PC-9 (cell line): ENCODE measurements at regions not wholly inside any gene's neighbourhood (a gene's known extent, or its start where the extent isn't known, plus 50 kb on each side); places are given as distances from the start of the nearest gene placed in this dataset.

Source experiments
- BruUV-seq: library from RNA; stranded (reverse); fragments of 400-500 nt; replicated peaks from 2 replicates; lab custom pipeline; 2021; lab: Mats Ljungman, UMichigan
- CTCF ChIA-PET: fragments of 300-600 bp; sonication (Branson Sonifier 250); formaldehyde crosslinking; loops from one replicate; lab custom pipeline; 2022; ENCODE audit warnings: antibody characterized with exemption; lab: Charles Lee
- POLR2A ChIA-PET: fragments of 300-600 bp; sonication (Branson Sonifier 250); formaldehyde crosslinking; loops from one replicate; lab custom pipeline; 2022; ENCODE audit warnings: antibody characterized with exemption; ENCODE audit not compliant: unreplicated experiment; lab: Charles Lee
- DNase-seq, 2 experiments: peaks; one replicate each; pipeline versions ENCODE4 v3.0.0 to v3.0.0-alpha.2; 2015 to 2022; ENCODE audit warnings: mixed read lengths in 1 of 2
- H2AFZ ChIP-seq: fragments of 200-600 bp; sonication (generic); 2 replicates; pipeline ENCODE4 v1.8.1; 2017; ENCODE audit warnings: antibody characterized with exemption
- H3F3A ChIP-seq: fragments of 200-600 bp; sonication (generic); 2 replicates; pipeline ENCODE4 v1.8.1; 2017; ENCODE audit warnings: antibody characterized with exemption, mild to moderate bottlenecking, low read depth; ENCODE audit not compliant: insufficient read depth
- H3K27ac ChIP-seq: fragments of 200-600 bp; sonication (generic); 2 replicates; pipeline ENCODE4 v1.6.1; 2016; ENCODE audit warnings: mixed run types
- H3K27me3 ChIP-seq: fragments of 200-600 bp; sonication (generic); 2 replicates; pipeline ENCODE4 v1.6.1; 2016; ENCODE audit warnings: low read depth, mixed run types; ENCODE audit not compliant: insufficient read depth
- H3K36me3 ChIP-seq: fragments of 200-600 bp; sonication (generic); 2 replicates; pipeline ENCODE4 v1.6.1; 2016; ENCODE audit warnings: low read depth, mixed run types
- H3K4me1 ChIP-seq: fragments of 200-600 bp; sonication (generic); replicated peaks from 2 replicates; pipeline ENCODE4 v1.6.1; 2016; ENCODE audit warnings: mixed run types; ENCODE audit not compliant: insufficient read depth
- H3K4me2 ChIP-seq: fragments of 200-600 bp; sonication (generic); 2 replicates; pipeline ENCODE4 v1.6.1; 2017; ENCODE audit warnings: mixed run types
- H3K4me3 ChIP-seq: fragments of 200-600 bp; sonication (generic); 2 replicates; pipeline ENCODE4 v1.6.1; 2016; ENCODE audit warnings: mixed run types
- H3K79me2 ChIP-seq: fragments of 200-600 bp; sonication (generic); 2 replicates; pipeline ENCODE4 v1.6.1; 2017; ENCODE audit warnings: low read depth, mixed run types
- H3K9me2 ChIP-seq: fragments of 200-600 bp; sonication (generic); 2 replicates; pipeline ENCODE4 v1.8.1; 2017; ENCODE audit warnings: mild to moderate bottlenecking; ENCODE audit not compliant: insufficient read depth
- H3K9me3 ChIP-seq: fragments of 200-600 bp; sonication (generic); 2 replicates; pipeline ENCODE4 v1.8.1; 2016; ENCODE audit warnings: low read depth; ENCODE audit not compliant: insufficient read depth
- H4K20me1 ChIP-seq: fragments of 200-600 bp; sonication (generic); 2 replicates; pipeline ENCODE4 v1.8.1; 2017; ENCODE audit not compliant: insufficient read depth
- CTCF ChIP-seq: fragments of 200-600 bp; sonication (generic); conservative IDR thresholded peaks from 2 replicates; pipeline ENCODE4 v1.6.1; 2017; ENCODE audit warnings: mixed run types, antibody characterized with exemption, mild to moderate bottlenecking, moderate library complexity
- EZH2 ChIP-seq: fragments of 200-600 bp; sonication (generic); IDR thresholded peaks from 2 replicates; pipeline ENCODE4 v1.8.0; 2017; ENCODE audit warnings: antibody characterized with exemption, low read depth
- intact Hi-C: fragments of 100-400 bp; cut with micrococcal nuclease; formaldehyde crosslinking; loops from one replicate; pipeline ENCODE4 v1.10.0; 2022; ENCODE audit not compliant: unreplicated experiment

GRCh38 chr3:28846971-28847478, 433.8 kb upstream of the RBMS3 start:
- DNase-seq = no peak
- Histone ChIP-seq H3K4me1 (no peaks in the 10 kb centered on the region), H3K4me2 (no peak overlapping the region), H3K27ac (no peak overlapping the region), H3K36me3 (no peaks in the 10 kb centered on the region), H2AFZ (no peak overlapping the region), H3K9me3 (no peaks in the 10 kb centered on the region), H3K79me2 (no peaks in the 10 kb centered on the region), H3K9me2 (no peaks in the 10 kb centered on the region), H3F3A (no peaks in the 10 kb centered on the region), H3K27me3 (no peaks in the 10 kb centered on the region), H3K4me3 (no peak overlapping the region), H4K20me1 (no peaks in the 10 kb centered on the region)
- POLR2A ChIA-PET = no interaction called here
- TF ChIP-seq CTCF (no peak), EZH2 (no peak)
- BruUV-seq = no TSS peak
- CTCF ChIA-PET = no interaction called here
- intact Hi-C loops = no loop called here

- BruUV-seq = no TSS peak
- no peaks in the 10 kb centered on the region for H3K27me3 ChIP-seq
These were observed 433.1 kb upstream of the RBMS3 start for GRCh38 chr3:28847736-28848135.

GRCh38 chr3:28850186-28850585, 430.7 kb upstream of the RBMS3 start:
- intact Hi-C loops = no loop called here
- TF ChIP-seq EZH2 (no peak), CTCF (no peak)
- no TSS peak for BruUV-seq
- Histone ChIP-seq H3K4me1 (no peaks in the 10 kb centered on the region), H3K9me3 (no peaks in the 10 kb centered on the region), H3F3A (no peaks in the 10 kb centered on the region), H3K9me2 (no peaks in the 10 kb centered on the region), H3K36me3 (no peaks in the 10 kb centered on the region), H3K4me3 (no peak overlapping the region), H2AFZ (no peak overlapping the region), H3K27me3 (no peaks in the 10 kb centered on the region), H3K79me2 (no peaks in the 10 kb centered on the region), H4K20me1 (no peaks in the 10 kb centered on the region), H3K27ac (no peak overlapping the region), H3K4me2 (no peak overlapping the region)
- ChIA-PET POLR2A (no interaction called here), CTCF (no interaction called here)
- no peak for DNase-seq

More at GRCh38 chr3:28847736-28848135, 433.1 kb upstream of the RBMS3 start:
- H3K36me3 ChIP-seq = no peaks in the 10 kb centered on the region
- no peaks in the 10 kb centered on the region for H3F3A ChIP-seq
- no peak overlapping the region for H3K27ac ChIP-seq
- H2AFZ ChIP-seq = no peak overlapping the region
- no peaks in the 10 kb centered on the region for H3K4me1 ChIP-seq
- CTCF ChIA-PET = no interaction called here
- DNase-seq = no peak
- TF ChIP-seq EZH2 (no peak), CTCF (no peak)
- H3K9me2 ChIP-seq = no peaks in the 10 kb centered on the region
- no peaks in the 10 kb centered on the region for H3K79me2 ChIP-seq
- intact Hi-C loops = no loop called here
- no peaks in the 10 kb centered on the region for H4K20me1 ChIP-seq
- no peak overlapping the region for H3K4me3 ChIP-seq
- POLR2A ChIA-PET = no interaction called here
- no peaks in the 10 kb centered on the region for H3K9me3 ChIP-seq
- no peak overlapping the region for H3K4me2 ChIP-seq
